UCSD-AML1 (cell line): ENCODE measurements at regions not wholly inside any gene's neighbourhood (a gene's known extent, or its start where the extent isn't known, plus 50 kb on each side); places are given as distances from the start of the nearest gene placed in this dataset.

ENCODE experiments used
- DNase-seq: peaks from one replicate; lab custom pipeline; 2025; ENCODE audit not compliant: unreplicated experiment; lab: John Stamatoyannopoulos, UW

- no peak for DNase-seq
Measured at GRCh38 chr16:79408355-79408754, 192.2 kb downstream of the MAF start.

GRCh38 chr16:79407461-79408135, 192.9 kb downstream of the MAF start:
- DNase-seq, result no peak

GRCh38 chr16:79407005-79407404, 193.5 kb downstream of the MAF start:
- no peak for DNase-seq

- no peak for DNase-seq
Measured at GRCh38 chr16:79404571-79404970, 196.0 kb downstream of the MAF start.

GRCh38 chr16:79403534-79403933, 197.0 kb downstream of the MAF start:
- DNase-seq, result no peak

- DNase-seq, result no peak
Measured at GRCh38 chr16:79402920-79403319, 197.6 kb downstream of the MAF start.

- no peak for DNase-seq
Measured at GRCh38 chr16:79402356-79402755, 198.2 kb downstream of the MAF start.

- no peak for DNase-seq
Measured at GRCh38 chr16:79401782-79402181, 198.8 kb downstream of the MAF start.

GRCh38 chr16:79401157-79401556, 199.4 kb downstream of the MAF start:
- no peak for DNase-seq

GRCh38 chr16:79400462-79401149, 199.9 kb downstream of the MAF start:
- DNase-seq, result no peak

GRCh38 chr16:79395591-79395990, 204.9 kb downstream of the MAF start:
- DNase-seq, result no peak

GRCh38 chr16:79394206-79394605, 206.3 kb downstream of the MAF start:
- no peak for DNase-seq

GRCh38 chr16:79393564-79393963, 207.0 kb downstream of the MAF start:
- DNase-seq, result no peak

- DNase-seq, result no peak
Measured at GRCh38 chr16:79393127-79393526, 207.4 kb downstream of the MAF start.

GRCh38 chr16:79392081-79392480, 208.5 kb downstream of the MAF start:
- no peak for DNase-seq

GRCh38 chr16:79391395-79391794, 209.1 kb downstream of the MAF start:
- DNase-seq, result no peak

GRCh38 chr16:79390481-79391051, 210.0 kb downstream of the MAF start:
- DNase-seq, result no peak

- no peak for DNase-seq
Measured at GRCh38 chr16:79388396-79388795, 212.1 kb downstream of the MAF start.

- no peak for DNase-seq
Measured at GRCh38 chr16:79386299-79386698, 214.2 kb downstream of the MAF start.

GRCh38 chr16:79381603-79382042, 218.9 kb downstream of the MAF start:
- no peak for DNase-seq

GRCh38 chr16:79380995-79381602, 219.4 kb downstream of the MAF start:
- no peak for DNase-seq

GRCh38 chr16:79379095-79379494, 221.4 kb downstream of the MAF start:
- DNase-seq, result no peak
